ENCODE measurements at regions not wholly inside any gene's neighbourhood (a gene's known extent, or its start where the extent isn't known, plus 50 kb on each side); places are given as distances from the start of the nearest gene placed in this dataset.

DNA sequence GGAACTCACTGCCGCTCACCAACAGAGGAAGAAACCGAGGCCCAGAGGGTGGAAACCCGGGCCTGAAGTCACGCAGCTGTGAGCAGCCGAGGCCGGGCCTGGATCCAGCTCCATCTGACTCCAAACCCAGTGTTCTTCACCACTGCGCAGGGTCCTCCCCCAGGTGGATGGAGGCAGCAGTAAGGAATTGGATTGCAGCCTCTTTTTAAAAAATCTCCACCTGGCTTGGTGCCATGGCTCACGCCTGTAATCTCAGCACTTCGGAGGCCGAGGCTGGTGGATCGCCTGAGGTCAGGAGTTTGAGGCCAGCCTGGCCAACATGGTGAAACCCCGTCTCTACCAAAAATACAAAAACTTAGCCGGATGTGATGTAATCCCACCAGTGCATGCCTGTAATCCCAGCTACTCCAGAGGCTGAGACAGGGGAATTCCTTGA is 177.2 kb downstream of the FOXL1 start:
- Histone ChIP-seq H3K27me3 (no peaks in the 10 kb centered on the region), H3K4me3 (no peak overlapping the region), H3K27ac (no peak overlapping the region), H3K36me3 (no peaks in the 10 kb centered on the region), H3K4me1 (ENCODE audit: low read depth) (no peaks in the 10 kb centered on the region), H3K9me3 (ENCODE audit: low read depth) (no peaks in the 10 kb centered on the region)
- DNase-seq (ENCODE audit: low read depth in 1 of 2, low spot score in 1 of 2): peak in 1 of 2 donors; percentile 93
- TF ChIP-seq, protein P1, sequence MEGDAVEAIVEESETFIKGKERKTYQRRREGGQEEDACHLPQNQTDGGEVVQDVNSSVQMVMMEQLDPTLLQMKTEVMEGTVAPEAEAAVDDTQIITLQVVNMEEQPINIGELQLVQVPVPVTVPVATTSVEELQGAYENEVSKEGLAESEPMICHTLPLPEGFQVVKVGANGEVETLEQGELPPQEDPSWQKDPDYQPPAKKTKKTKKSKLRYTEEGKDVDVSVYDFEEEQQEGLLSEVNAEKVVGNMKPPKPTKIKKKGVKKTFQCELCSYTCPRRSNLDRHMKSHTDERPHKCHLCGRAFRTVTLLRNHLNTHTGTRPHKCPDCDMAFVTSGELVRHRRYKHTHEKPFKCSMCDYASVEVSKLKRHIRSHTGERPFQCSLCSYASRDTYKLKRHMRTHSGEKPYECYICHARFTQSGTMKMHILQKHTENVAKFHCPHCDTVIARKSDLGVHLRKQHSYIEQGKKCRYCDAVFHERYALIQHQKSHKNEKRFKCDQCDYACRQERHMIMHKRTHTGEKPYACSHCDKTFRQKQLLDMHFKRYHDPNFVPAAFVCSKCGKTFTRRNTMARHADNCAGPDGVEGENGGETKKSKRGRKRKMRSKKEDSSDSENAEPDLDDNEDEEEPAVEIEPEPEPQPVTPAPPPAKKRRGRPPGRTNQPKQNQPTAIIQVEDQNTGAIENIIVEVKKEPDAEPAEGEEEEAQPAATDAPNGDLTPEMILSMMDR (IDR thresholded peaks at IDR 0.05; ENCODE audit: low read depth, low read length): no peak

DNA sequence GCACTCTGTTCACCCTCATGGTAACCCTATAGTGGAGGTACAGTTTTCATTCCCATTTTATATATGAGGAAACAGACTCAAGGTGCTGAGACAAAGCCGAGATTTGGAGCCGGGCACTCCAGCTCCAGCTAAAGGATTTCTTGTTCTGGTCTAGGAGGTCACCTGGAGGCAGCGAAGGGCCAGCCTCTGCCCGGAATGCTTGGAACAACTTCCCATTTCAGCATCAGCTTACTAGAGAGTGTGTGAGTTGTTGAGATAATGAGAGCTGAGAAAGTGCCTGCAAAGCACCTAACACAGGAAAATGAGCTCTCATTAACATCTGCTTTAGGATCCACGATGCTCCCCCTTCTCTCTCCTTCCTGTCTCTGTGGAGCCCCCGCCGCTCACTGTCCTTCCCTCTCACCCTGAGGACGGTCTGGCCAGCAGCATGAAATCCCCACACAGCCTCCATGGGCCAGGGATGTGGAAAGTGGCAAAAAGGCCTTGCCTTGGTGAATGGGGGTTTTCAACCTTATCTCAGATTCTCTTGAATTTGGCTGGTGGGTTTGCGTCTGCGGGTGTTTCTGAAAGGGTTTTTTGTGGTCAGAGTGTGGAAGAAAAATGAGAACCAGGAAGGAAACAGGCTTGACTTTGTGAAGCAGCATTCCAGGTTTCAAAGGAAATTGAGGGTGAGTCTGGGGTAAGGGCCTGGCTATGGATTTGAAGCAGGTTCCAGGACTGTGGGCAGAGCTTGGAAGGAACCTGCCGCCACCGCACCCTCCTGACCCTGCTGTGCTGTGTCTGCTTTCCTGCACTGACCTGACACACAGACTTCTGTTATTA is 178.7 kb downstream of the FOXL1 start:
- no peaks in the 10 kb centered on the region for H3K36me3 ChIP-seq
- no peaks in the 10 kb centered on the region for H3K27me3 ChIP-seq
- H3K4me3 ChIP-seq: no peak overlapping the region
- no peak for DNase-seq (ENCODE audit: low read depth in 1 of 2, low spot score in 1 of 2)
- TF ChIP-seq, protein P1 (IDR thresholded peaks at IDR 0.05; ENCODE audit: low read depth, low read length): no peak
- H3K27ac ChIP-seq: no peak overlapping the region
- no peaks in the 10 kb centered on the region for H3K4me1 ChIP-seq (ENCODE audit: low read depth)
- H3K9me3 ChIP-seq (ENCODE audit: low read depth): no peaks in the 10 kb centered on the region

DNA sequence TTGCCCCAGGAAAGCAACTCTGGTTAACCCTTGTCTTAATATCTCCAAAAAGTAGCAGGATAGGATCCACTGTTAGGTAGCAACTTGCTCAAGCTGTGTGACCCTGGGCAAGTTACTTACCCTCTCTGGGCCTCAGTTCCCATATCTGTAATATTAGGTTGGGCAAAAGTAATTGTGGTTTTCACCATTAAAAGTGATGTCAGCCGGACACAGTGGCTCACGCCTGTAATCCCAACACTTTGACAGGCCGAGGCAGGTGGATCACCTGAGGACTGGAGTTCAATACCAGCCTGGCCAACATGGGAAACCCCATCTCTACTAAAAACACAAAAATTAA is 179.3 kb downstream of the FOXL1 start:
- Histone ChIP-seq H3K4me3 (no peak overlapping the region), H3K4me1 (ENCODE audit: low read depth) (no peaks in the 10 kb centered on the region), H3K36me3 (no peaks in the 10 kb centered on the region), H3K9me3 (ENCODE audit: low read depth) (no peaks in the 10 kb centered on the region), H3K27me3 (no peaks in the 10 kb centered on the region), H3K27ac (no peak overlapping the region)
- TF ChIP-seq, protein P1 (IDR thresholded peaks at IDR 0.05; ENCODE audit: low read depth, low read length): no peak
- no peak for DNase-seq (ENCODE audit: low read depth in 1 of 2, low spot score in 1 of 2)

DNA sequence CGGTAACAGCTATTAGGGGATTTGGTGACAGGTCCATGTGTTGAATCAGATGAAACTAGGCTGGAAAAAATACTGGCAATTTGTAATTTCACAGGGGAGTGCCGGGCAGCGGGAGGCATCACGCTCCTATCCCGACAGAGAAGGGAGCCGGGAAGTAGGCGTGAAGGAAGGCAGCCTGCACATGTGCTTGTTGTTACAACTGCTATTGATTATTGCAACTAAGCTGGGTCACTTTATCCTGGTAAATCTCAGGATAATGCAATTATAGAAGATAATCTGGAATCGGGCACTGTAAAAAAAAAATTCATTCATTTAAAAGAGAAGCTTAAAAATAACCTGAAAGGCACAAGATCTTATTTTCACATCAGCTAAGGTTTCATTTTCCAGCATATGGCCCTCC is 180.6 kb downstream of the FOXL1 start:
- H3K27me3 ChIP-seq: no peaks in the 10 kb centered on the region
- H3K27ac ChIP-seq: no peak overlapping the region
- no peaks in the 10 kb centered on the region for H3K4me1 ChIP-seq (ENCODE audit: low read depth)

DNA sequence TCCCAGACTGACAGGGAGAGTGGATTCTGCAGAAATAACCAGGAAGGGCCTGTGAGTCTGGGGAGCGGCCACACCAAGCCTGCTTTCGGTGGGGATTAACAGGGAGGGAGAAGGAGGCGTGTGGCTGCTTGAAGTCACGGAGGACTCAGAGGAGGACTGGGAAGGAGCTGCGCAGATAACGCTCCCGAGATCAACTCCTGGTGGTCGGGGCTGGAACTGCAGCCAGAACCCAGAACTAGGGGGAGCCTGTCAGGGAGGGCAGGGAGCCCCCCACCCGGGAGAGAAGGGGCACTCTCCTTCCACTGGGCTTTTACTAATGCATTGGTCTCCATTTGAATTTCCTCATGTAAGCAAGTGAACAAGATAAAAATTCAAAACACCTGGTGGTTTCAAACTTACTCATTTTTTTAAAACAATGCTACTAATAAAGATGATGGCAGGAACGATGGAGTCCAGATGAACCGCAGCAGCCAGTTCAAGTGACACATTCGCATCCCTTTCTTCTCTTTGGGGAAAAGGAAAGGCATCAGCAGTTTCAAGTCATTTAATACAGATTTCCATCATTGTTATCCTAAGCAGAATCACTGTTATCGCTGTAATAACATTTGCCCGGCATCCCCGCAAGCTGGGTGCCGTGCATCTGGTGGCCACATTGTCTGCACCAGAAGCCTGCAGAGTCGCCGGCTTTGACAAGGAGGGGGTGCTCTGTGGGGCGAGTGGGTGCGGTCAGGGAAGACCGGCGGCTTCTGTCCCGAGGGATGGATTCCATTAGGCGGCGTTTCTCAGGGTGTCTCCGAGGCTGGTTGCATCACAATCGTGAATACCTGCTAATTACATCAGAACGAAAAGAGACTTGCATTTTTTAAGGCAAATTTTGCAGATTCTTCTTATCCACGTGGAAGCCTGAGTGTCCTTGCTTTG is 183.0 kb downstream of the FOXL1 start:
- no peaks in the 10 kb centered on the region for H3K27me3 ChIP-seq
- H3K4me1 ChIP-seq (ENCODE audit: low read depth): no peaks in the 10 kb centered on the region
- TF ChIP-seq, protein P1 (IDR thresholded peaks at IDR 0.05; ENCODE audit: low read depth, low read length): peak; percentile 93
- H3K27ac ChIP-seq: no peak overlapping the region
- no peaks in the 10 kb centered on the region for H3K36me3 ChIP-seq
- DNase-seq (ENCODE audit: low read depth in 1 of 2, low spot score in 1 of 2): peak; percentile 64 to 71
- no peak overlapping the region for H3K4me3 ChIP-seq
- H3K9me3 ChIP-seq (ENCODE audit: low read depth): no peaks in the 10 kb centered on the region

More for the DNA sequence above, 180.6 kb downstream of the FOXL1 start:
- H3K9me3 ChIP-seq (ENCODE audit: low read depth): no peaks in the 10 kb centered on the region
- TF ChIP-seq, protein P1 (IDR thresholded peaks at IDR 0.05; ENCODE audit: low read depth, low read length): no peak
- H3K4me3 ChIP-seq: no peak overlapping the region
- DNase-seq (ENCODE audit: low read depth in 1 of 2, low spot score in 1 of 2): no peak
- no peaks in the 10 kb centered on the region for H3K36me3 ChIP-seq

All from cardiac muscle cell (in vitro differentiated cells and primary cell).